Ureter (tissue), 1 donor: ENCODE measurements at regions not wholly inside any gene's neighbourhood (a gene's known extent, or its start where the extent isn't known, plus 50 kb on each side); places are given as distances from the start of the nearest gene placed in this dataset.

Source experiments
- DNase-seq: peaks from one replicate; pipeline ENCODE4 v3.0.0-alpha.2; 2020; ENCODE audit warnings: low spot score
- donor health status: DM: yes; HTN: yes; CAD: no.

DNA sequence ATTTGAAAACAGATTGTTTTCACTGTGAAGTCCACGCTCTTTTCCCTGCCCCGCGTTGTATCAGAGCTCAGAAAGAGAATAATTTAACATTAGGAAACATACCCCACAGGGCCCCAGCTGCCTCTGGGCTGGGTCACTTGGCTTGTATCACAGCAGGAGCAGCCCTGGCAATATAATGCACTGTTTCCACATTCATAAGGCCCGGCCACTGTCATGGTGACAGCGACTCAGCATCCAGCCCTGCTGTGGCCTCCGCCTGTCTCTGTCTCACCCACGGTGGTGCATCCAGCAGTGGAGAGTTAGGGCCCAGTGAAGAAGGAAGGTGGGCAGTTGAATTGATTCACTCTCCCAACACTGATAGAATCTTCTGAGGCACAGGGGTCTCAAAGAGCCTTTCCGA, 188.9 kb downstream of the NSG2 start:
- no peak for DNase-seq

- no peak for DNase-seq
Observed at GRCh38 chr5:174235221-174236011, 189.9 kb downstream of the NSG2 start.

DNA sequence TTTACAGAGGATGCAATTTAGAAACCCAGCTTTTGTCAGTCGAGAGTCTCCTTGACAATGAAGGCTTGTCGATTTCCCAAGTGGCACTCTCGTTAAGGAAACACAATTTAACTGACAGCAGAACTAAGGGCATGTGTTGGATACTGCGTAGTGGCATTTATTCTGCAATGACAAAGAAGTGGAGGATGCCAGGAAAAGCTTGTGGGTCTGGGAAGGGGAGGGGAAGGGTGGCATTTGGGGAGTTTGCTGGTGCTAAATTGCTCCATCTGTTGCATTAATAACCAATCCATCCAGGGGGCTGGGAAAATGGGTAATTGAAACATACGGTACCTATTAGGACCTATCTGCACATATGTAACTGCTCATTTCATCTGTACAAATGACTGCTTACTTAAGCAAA, 190.6 kb downstream of the NSG2 start:
- no peak for DNase-seq

GRCh38 chr5:174239718-174240117, 194.2 kb downstream of the NSG2 start:
- no peak for DNase-seq

GRCh38 chr5:174242573-174242972, 197.1 kb downstream of the NSG2 start:
- no peak for DNase-seq

DNA sequence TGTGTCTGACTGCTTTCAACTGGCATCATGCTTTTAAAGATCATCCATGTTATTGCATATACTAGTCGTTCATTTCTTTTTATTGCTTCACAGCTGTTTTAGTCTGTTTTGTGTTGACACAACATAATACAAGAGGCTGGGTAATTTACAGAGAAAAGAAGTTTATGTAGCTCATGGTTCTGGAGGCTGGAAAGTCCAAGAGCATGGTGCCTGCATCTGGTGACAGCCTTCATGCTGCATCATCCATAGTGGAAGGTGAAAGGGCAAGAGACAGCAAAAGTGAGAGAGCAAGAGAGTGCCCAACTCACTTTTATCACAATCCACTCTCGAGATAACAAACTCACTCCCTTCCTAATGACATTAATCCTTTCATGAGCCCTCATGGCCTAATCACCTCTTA, 198.4 kb downstream of the NSG2 start:
- no peak for DNase-seq

DNA sequence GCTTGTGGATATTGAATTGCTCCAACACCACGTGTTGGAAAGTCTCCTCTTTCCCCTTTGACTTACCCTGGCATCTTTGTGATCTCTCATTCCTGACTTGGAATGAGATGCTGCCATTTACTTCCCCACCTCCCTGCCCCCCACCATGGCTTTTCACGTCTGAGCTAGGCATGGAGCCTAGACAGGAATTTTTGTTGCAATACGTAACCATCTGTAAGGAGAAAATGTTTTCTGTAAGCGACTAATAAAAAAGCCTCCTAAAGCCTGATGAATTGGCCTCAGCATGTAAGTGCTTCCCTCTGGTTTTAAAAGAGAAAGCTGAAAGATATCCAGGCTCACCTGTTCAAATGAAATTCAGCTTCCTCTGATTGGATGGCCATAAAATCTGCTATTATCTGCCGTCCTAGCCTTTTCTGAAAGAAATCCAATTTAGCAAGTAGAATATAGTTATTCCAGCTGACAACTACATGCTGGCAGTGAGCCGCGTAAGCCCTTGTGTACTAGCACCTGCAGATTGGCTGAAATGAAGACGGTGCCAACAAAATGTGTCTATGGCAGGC, 200.1 kb downstream of the NSG2 start:
- DNase-seq, result no peak

DNA sequence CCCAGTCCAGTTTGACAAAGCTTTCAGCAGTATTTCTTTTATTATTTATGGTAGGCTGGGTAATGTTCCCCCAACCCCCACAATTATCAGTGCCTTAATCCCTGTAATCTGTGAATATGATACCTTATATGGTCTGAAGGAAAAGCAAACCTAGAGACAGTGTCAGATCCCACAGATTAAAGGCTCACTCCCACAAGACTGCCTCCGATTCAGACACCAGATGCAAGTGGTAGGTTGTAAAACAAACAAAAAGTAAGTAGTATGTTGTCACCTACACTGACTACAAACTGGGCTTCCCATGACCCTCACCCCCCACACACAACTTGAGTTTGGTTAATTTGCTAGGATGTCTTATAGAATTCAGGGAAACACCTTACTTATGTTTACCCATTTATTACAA, 201.2 kb downstream of the NSG2 start:
- no peak for DNase-seq

DNA sequence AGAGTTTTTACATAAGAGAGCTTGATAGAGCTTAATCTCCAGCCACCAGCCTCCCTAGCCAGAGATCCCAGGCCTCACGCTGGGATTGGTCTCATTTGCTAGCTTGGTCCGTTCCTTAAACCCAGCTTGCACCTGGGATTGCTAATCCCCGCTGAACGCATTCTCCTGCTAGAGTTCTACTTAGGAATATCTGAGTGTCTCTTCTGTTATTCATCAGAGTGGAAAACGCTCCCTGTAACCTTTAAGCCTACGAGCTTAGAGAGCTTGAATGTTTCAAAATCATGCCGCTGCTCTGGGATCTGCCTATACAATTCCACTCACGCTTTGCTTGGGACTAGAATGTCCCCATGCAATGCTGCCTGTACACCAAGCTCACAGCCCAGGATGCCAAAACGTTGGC, 201.8 kb downstream of the NSG2 start:
- no peak for DNase-seq

DNA sequence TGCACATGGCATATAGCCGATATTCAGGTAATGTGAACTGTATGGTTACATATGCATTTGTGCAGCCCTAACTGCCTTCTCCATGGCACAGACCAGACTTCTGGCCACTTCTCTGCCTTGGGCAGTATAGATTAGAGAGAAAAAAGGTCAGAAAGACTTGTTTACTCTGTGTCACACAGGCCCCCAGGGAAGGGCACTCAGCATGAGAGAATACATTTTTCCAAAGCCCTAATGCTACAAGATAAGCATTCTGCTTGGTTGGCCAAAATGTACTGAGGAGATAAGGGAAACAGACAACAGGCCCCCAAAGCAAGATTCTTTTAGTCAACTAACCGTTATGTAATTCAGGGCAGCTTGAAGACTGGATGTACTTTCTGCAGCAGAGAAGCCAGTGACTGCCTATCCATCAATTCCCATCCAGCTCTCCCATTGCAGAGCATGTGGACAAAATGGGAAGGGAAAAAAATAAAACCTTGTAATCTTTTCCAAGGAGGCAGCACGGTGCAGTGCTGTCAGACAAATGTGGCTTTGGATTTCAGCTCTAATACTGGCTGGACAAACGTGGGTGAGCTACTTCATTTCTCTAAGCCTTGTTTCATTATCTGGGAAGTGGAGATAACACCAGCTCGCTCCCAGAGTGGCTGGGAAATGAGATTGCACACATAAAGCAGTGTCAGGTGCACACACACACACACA, 205.9 kb downstream of the NSG2 start:
- no peak for DNase-seq

GRCh38 chr5:174252121-174252520, 206.6 kb downstream of the NSG2 start:
- no peak for DNase-seq

DNA sequence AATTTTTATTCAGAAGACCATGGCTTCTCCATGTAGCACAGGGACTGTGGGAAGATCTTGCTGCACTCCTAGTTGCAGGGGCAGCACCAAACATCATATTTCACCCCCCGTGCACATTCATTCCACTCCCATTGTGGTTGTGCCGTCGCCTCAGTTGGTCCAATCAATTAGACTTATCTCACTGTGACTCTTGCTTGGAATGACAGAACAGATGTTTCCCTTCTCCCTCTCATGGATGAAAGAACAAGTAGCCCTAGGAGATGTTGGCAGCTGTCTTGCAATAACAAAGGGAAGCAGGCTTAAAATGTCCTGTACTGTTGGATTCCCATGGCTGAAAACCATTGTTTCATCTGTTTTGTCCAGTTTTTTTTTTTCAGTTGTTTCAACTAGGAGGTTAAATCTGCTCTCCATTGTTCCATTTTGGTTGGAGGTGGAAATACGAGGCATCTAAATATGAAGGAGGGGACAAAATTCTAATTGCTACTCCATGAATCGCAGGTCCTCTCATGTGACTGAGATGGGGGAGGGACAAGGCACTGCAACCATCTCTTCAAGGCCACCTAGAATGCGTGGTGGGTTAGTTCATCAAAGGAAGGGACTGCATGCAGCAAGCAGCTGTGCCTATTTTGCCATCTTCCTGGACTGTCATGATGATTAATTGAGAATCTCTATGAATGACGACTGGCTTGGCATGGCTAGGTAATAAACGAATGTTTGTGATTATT, 214.4 kb downstream of the NSG2 start:
- DNase-seq, result no peak

- no peak for DNase-seq
Observed at GRCh38 chr5:174271316-174271715, 225.8 kb downstream of the NSG2 start.

DNA sequence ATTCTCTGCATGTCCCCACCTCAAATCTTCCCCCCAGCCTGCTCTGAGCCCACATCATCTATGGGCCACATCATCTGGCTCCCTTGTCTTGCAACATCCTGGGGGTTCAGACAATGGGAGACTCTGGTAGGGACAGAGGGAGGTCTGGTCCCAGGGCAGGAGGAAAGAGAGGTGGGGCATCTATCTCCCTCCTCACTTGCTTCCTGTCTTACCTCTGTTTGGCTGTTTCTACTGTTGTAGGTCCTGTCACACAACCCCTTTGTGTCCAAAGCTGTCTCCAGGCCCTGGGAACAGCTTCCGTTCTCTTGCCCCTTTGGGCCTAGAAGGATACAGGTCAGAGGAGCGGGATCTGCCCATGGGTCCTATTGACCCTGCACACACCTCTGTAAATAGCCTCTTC, 227.2 kb downstream of the NSG2 start:
- no peak for DNase-seq

GRCh38 chr5:174273325-174273724, 227.8 kb downstream of the NSG2 start:
- no peak for DNase-seq

GRCh38 chr5:174275959-174276358, 230.5 kb downstream of the NSG2 start:
- no peak for DNase-seq

- no peak for DNase-seq
Observed at GRCh38 chr5:174281089-174281760, 235.7 kb downstream of the NSG2 start.

DNA sequence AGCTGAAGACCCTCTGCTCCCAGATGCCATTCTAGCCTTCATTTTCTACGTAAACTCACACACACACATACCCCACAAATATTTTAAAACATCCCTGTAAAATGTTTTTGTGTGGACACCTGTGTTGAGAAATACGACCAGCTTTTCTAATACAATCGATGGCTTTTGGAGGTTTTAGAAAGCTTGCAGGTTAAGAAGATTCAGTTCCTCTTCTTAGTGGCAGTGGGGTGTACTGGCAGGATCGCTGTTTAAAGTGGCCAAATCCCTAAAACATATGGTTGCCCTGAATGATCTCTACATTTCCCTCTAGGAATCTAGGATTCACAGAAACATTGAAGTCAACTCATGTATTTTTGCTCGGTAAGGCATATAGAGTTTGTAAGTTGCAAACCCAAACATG, 236.3 kb downstream of the NSG2 start:
- no peak for DNase-seq

- no peak for DNase-seq
Observed at GRCh38 chr5:174282391-174282790, 236.9 kb downstream of the NSG2 start.

DNA sequence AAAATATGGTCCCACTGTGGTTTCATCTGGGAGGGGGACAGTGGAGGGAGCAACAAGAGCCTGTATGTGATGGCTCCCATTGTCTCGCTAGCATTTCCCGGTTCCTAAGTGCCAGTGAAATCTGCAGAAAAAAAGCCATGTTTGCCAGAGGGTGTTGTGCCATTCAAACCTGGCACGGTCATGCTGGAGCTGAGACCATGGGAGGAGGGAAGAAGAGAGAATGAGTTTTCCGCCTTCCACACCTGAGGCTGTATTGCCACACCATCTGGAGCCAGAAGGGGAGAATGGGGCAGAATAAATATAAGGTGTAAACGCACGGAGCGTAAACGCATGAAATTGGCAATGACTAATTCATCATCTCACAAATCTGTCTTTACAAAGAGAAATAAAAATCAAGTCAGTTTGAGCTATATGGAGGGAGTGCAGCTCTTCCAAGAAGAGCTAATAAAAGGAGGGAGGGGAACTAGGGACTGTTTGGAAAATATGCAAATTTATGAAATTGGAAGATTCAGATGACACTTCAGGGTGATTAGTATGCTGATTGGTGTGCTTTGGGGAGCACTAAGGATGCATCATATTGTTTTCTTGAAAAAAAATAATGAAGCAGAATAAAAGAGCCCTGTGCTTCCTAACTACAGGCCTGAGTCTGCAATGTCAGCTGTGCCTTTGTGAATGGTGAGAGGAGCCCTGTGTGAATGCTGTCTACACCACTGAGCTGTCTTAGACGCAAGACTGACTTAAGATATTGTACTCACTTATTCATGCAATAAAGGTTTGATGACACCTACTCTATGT, 237.9 kb downstream of the NSG2 start:
- no peak for DNase-seq

GRCh38 chr5:174284873-174285272, 239.4 kb downstream of the NSG2 start:
- no peak for DNase-seq
